ENCODE measurements at regions not wholly inside any gene's neighbourhood (a gene's known extent, or its start where the extent isn't known, plus 50 kb on each side); places are given as distances from the start of the nearest gene placed in this dataset.

DNA sequence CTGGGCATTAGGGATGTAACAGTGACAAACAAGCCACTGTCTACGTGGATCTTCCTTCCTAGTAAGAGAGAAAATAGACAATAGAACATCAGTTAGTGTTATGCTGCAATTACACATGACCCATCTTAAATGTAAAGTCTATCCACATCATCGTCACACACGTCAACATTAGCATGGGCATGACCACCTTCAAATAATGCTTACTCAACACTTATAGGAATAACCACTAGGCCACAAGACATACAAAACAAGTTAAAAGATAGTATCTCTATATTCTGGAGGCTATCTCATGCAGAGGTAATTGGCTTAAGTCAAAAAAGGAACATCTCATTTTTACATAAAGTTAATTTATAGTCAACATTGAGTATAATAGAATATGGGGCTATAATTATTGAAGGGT lies 156.5 kb downstream of the MOXD1 start:
- FAIRE-seq: no peak
- dilution Hi-C loops (cut with MboI; ENCODE audit: extremely low pct_ligation_motif_present, low sequenced_read_pairs): no loop called here

DNA sequence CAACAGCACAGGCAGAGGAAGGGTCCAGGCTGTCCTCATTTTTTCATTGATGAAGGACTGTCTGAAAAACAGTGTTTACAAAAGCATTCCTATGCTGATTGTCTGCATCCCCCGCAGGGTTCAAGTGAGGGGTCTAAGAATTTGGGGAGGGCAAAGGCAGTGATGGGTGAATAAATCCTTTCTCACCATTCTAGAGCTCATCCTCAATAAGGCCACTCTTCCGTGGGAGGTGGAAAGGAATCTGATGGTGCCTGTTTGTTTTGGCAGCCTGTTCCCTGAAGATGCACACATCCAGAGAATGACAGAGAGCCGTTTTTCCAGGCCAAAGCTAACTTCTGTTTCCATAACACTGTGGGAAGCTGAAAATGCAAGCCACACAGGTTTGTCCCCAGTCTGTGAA lies 164.5 kb downstream of the MOXD1 start:
- H3K4me2 ChIP-seq (ENCODE audit: control insufficient read depth, extremely low read depth, insufficient read depth, low read depth, low read length): no peak overlapping the region
- H3K9ac ChIP-seq (ENCODE audit: control insufficient read depth, extremely low read depth, insufficient read depth, low read length): no peak overlapping the region
- FAIRE-seq: no peak

More for the DNA sequence above, 156.5 kb downstream of the MOXD1 start:
- Histone ChIP-seq H3K9ac (ENCODE audit: control insufficient read depth, extremely low read depth, insufficient read depth, low read length) (no peak overlapping the region), H3K9me3 (ENCODE audit: control insufficient read depth, low read depth, low read length) (no peaks in the 10 kb centered on the region), H2AFZ (ENCODE audit: control insufficient read depth, low read length) (no peak overlapping the region), H3K9me1 (ENCODE audit: control insufficient read depth, extremely low read depth, insufficient read depth, low read length) (no peaks in the 10 kb centered on the region), H4K20me1 (ENCODE audit: control insufficient read depth, extremely low read depth, insufficient read depth, low read length) (no peaks in the 10 kb centered on the region), H3K4me3 (ENCODE audit: control insufficient read depth in 2 of 3, extremely low read depth in 1 of 3, insufficient read depth in 2 of 3, low read depth in 1 of 3, low read length in 3 of 3) (no peak overlapping the region), H3K4me2 (ENCODE audit: control insufficient read depth, extremely low read depth, insufficient read depth, low read depth, low read length) (no peak overlapping the region), H3K79me2 (ENCODE audit: control insufficient read depth, insufficient read depth, low read length) (no peaks in the 10 kb centered on the region), H3K27ac (ENCODE audit: control insufficient read depth, insufficient read depth, low read length) (no peak overlapping the region), H3K36me3 (ENCODE audit: control insufficient read depth in 2 of 2, extremely low read depth in 1 of 2, insufficient read depth in 2 of 2, low read length in 2 of 2) (no peaks in the 10 kb centered on the region), H3K4me1 (ENCODE audit: control insufficient read depth, extremely low read depth, insufficient read depth, low read length) (no peaks in the 10 kb centered on the region), H3K27me3 (ENCODE audit: control insufficient read depth, extremely low read depth, insufficient read depth, low read length) (no peaks in the 10 kb centered on the region)
- DNase-seq (ENCODE audit: low read depth, low spot score): no peak
- TF ChIP-seq, protein P1, sequence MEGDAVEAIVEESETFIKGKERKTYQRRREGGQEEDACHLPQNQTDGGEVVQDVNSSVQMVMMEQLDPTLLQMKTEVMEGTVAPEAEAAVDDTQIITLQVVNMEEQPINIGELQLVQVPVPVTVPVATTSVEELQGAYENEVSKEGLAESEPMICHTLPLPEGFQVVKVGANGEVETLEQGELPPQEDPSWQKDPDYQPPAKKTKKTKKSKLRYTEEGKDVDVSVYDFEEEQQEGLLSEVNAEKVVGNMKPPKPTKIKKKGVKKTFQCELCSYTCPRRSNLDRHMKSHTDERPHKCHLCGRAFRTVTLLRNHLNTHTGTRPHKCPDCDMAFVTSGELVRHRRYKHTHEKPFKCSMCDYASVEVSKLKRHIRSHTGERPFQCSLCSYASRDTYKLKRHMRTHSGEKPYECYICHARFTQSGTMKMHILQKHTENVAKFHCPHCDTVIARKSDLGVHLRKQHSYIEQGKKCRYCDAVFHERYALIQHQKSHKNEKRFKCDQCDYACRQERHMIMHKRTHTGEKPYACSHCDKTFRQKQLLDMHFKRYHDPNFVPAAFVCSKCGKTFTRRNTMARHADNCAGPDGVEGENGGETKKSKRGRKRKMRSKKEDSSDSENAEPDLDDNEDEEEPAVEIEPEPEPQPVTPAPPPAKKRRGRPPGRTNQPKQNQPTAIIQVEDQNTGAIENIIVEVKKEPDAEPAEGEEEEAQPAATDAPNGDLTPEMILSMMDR (optimal IDR thresholded peaks at IDR 0.05 in 1 of 3, IDR thresholded peaks at IDR 0.05 in 1 of 3, conservative IDR thresholded peaks at IDR 0.05 in 1 of 3; ENCODE audit: extremely low read depth in 1 of 3, insufficient read depth in 2 of 3, low read length in 3 of 3): no peak
- no peak for TF ChIP-seq EZH2 (IDR thresholded peaks at IDR 0.05; ENCODE audit: low read length)

More for the DNA sequence above, 164.5 kb downstream of the MOXD1 start:
- no peaks in the 10 kb centered on the region for H3K27me3 ChIP-seq (ENCODE audit: control insufficient read depth, extremely low read depth, insufficient read depth, low read length)
- no peaks in the 10 kb centered on the region for H3K9me1 ChIP-seq (ENCODE audit: control insufficient read depth, extremely low read depth, insufficient read depth, low read length)
- H3K79me2 ChIP-seq (ENCODE audit: control insufficient read depth, insufficient read depth, low read length): no peaks in the 10 kb centered on the region
- H3K9me3 ChIP-seq (ENCODE audit: control insufficient read depth, low read depth, low read length): no peaks in the 10 kb centered on the region
- peaks cover 9% of the 10 kb centered on the region for H3K4me1 ChIP-seq (ENCODE audit: control insufficient read depth, extremely low read depth, insufficient read depth, low read length)
- no peak overlapping the region for H3K27ac ChIP-seq (ENCODE audit: control insufficient read depth, insufficient read depth, low read length)
- H4K20me1 ChIP-seq (ENCODE audit: control insufficient read depth, extremely low read depth, insufficient read depth, low read length): no peaks in the 10 kb centered on the region
- H3K36me3 ChIP-seq (ENCODE audit: control insufficient read depth in 2 of 2, extremely low read depth in 1 of 2, insufficient read depth in 2 of 2, low read length in 2 of 2): no peaks in the 10 kb centered on the region
- no peak for TF ChIP-seq EZH2 (IDR thresholded peaks at IDR 0.05; ENCODE audit: low read length)
- TF ChIP-seq, protein P1 (optimal IDR thresholded peaks at IDR 0.05 in 1 of 3, IDR thresholded peaks at IDR 0.05 in 1 of 3, conservative IDR thresholded peaks at IDR 0.05 in 1 of 3; ENCODE audit: extremely low read depth in 1 of 3, insufficient read depth in 2 of 3, low read length in 3 of 3): no peak
- dilution Hi-C loops (cut with MboI; ENCODE audit: extremely low pct_ligation_motif_present, low sequenced_read_pairs): no loop called here
- no peak overlapping the region for H2AFZ ChIP-seq (ENCODE audit: control insufficient read depth, low read length)
- DNase-seq (ENCODE audit: low read depth, low spot score): no peak
- H3K4me3 ChIP-seq (ENCODE audit: control insufficient read depth in 2 of 3, extremely low read depth in 1 of 3, insufficient read depth in 2 of 3, low read depth in 1 of 3, low read length in 3 of 3): no peak overlapping the region

All from keratinocyte (primary cell).